Adrenal gland (tissue), 5 donors: ENCODE measurements at regions not wholly inside any gene's neighbourhood (a gene's known extent, or its start where the extent isn't known, plus 50 kb on each side); places are given as distances from the start of the nearest gene placed in this dataset.

Experiments
- POLR2A ChIP-seq, 2 donors: fragments of 450-650 bp; IDR thresholded peaks; one replicate each; pipeline ENCODE4 v1.6.1; 2017; ENCODE audit warnings: antibody characterized with exemption in 2 of 2, mild to moderate bottlenecking in 2 of 2, moderate library complexity in 1 of 2
- TF ChIP-seq, protein P1 (sequence below), 6 experiments: fragments of 450-650 bp in 4 of 6; fragments of 200-600 bp in 2 of 6; sonication (generic) in 1 of 6; IDR thresholded peaks; 1 replicate in 5 of 6; 2 replicates in 1 of 6; pipeline versions ENCODE4 v1.5.1 to v1.8.0; 2016 to 2021; ENCODE audit warnings: antibody characterized with exemption in 6 of 6, mild to moderate bottlenecking in 2 of 6, moderate library complexity in 1 of 6
- donor health status: DM: no; HTN: no; CAD: no.

DNA sequence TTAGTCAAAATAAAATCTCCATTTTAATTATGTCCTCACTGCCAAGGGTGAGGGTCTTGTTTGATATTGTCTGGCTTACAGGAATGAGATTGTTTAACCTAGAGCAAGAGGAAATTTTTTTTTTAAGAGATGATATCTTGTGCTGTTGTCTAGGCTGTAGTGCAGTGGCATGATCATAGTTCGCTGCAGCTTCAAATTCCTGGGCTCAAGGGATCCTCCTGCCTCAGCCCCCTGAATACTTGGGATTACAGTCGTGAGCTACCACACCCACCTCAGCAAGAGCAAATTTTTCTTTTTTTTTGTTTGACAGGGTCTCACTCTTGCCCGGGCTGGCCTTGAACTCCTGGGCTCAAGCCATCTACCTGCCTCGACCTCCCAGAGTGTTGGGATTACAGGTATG is 84.6 kb downstream of the DISP1 start:
- TF ChIP-seq, protein P1, sequence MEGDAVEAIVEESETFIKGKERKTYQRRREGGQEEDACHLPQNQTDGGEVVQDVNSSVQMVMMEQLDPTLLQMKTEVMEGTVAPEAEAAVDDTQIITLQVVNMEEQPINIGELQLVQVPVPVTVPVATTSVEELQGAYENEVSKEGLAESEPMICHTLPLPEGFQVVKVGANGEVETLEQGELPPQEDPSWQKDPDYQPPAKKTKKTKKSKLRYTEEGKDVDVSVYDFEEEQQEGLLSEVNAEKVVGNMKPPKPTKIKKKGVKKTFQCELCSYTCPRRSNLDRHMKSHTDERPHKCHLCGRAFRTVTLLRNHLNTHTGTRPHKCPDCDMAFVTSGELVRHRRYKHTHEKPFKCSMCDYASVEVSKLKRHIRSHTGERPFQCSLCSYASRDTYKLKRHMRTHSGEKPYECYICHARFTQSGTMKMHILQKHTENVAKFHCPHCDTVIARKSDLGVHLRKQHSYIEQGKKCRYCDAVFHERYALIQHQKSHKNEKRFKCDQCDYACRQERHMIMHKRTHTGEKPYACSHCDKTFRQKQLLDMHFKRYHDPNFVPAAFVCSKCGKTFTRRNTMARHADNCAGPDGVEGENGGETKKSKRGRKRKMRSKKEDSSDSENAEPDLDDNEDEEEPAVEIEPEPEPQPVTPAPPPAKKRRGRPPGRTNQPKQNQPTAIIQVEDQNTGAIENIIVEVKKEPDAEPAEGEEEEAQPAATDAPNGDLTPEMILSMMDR (IDR thresholded peaks at IDR 0.05) = no peak
- TF ChIP-seq POLR2A (IDR thresholded peaks at IDR 0.05) = no peak
